Left lung (tissue), 4 donors: ENCODE measurements at regions not wholly inside any gene's neighbourhood (a gene's known extent, or its start where the extent isn't known, plus 50 kb on each side); places are given as distances from the start of the nearest gene placed in this dataset.

Experiments used
- ATAC-seq: fragments of 200-7000 bp; cut with Tn5 transposase; one replicate; pipeline ENCODE4 v1.9.1; 2020; ENCODE audit warnings: moderate library complexity
- DNase-seq, 4 donors: peaks; one replicate each; pipeline ENCODE4 v3.0.0-alpha.2; 2013 to 2020
- H3K27ac ChIP-seq, 2 donors: fragments of 200-600 bp; sonication (generic) in 1 of 2; one replicate each; pipeline versions ENCODE4 v1.5.0 to v1.8.0; 2020 to 2021
- H3K27me3 ChIP-seq, 2 donors: fragments of 200-600 bp; sonication (generic) in 1 of 2; one replicate each; pipeline versions ENCODE4 v1.5.0 to v1.8.0; 2020 to 2021
- H3K36me3 ChIP-seq, 2 donors: fragments of 200-600 bp; sonication (generic) in 1 of 2; one replicate each; pipeline versions ENCODE4 v1.5.0 to v1.8.0; 2020 to 2021
- H3K4me1 ChIP-seq, 2 donors: fragments of 200-600 bp; one replicate each; pipeline ENCODE4 v1.8.0; 2021
- H3K4me3 ChIP-seq, 2 donors: fragments of 200-600 bp; sonication (generic) in 1 of 2; one replicate each; pipeline versions ENCODE4 v1.5.0 to v1.8.0; 2020 to 2021; ENCODE audit warnings: mild to moderate bottlenecking in 1 of 2
- H3K9me3 ChIP-seq, 2 donors: fragments of 200-600 bp; sonication (generic) in 1 of 2; one replicate each; pipeline versions ENCODE4 v1.5.0 to v1.8.0; 2020 to 2021
- intact Hi-C, 2 donors: fragments of 100-400 bp; cut with DNase I; formaldehyde crosslinking; loops; one replicate each; pipeline versions ENCODE4 v1.11.2 to v1.14.2; 2022
- TF ChIP-seq, protein P1 (sequence below), 2 donors: fragments of 200-600 bp; sonication (generic) in 1 of 2; IDR thresholded peaks; one replicate each; pipeline versions ENCODE4 v1.5.0 to v1.8.0; 2021; ENCODE audit warnings: antibody characterized with exemption in 2 of 2
- donor health status: DM: no; HTN: yes; CAD: no.
- donor health status: DM: no; HTN: no; CAD: no.

DNA sequence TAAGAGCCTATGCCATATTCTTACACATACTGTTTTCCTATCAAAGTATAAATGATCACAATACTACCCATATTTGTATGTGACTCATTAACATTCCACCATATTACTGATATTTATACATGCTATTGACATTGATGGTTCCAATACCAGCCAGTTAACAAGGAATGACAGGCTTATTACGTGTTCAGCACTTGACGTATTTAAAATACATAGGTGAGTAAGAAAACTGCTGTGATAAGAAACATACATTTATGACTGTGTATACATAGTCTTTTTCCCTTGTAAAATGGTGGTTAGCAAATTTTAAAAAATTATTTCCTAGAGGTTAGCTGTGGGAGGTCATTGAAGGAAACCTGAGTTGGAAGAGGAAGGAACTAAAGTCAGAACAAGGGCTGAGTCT is 81.1 kb upstream of the NEUROD6 start:
- Histone ChIP-seq H3K27ac (no peak overlapping the region), H3K36me3 (no peaks in the 10 kb centered on the region), H3K4me1 (no peaks in the 10 kb centered on the region), H3K4me3 (no peak overlapping the region), H3K27me3 (no peaks in the 10 kb centered on the region), H3K9me3 (no peaks in the 10 kb centered on the region)
- ATAC-seq = no peak
- intact Hi-C loops = no loop called here
- TF ChIP-seq, protein P1, sequence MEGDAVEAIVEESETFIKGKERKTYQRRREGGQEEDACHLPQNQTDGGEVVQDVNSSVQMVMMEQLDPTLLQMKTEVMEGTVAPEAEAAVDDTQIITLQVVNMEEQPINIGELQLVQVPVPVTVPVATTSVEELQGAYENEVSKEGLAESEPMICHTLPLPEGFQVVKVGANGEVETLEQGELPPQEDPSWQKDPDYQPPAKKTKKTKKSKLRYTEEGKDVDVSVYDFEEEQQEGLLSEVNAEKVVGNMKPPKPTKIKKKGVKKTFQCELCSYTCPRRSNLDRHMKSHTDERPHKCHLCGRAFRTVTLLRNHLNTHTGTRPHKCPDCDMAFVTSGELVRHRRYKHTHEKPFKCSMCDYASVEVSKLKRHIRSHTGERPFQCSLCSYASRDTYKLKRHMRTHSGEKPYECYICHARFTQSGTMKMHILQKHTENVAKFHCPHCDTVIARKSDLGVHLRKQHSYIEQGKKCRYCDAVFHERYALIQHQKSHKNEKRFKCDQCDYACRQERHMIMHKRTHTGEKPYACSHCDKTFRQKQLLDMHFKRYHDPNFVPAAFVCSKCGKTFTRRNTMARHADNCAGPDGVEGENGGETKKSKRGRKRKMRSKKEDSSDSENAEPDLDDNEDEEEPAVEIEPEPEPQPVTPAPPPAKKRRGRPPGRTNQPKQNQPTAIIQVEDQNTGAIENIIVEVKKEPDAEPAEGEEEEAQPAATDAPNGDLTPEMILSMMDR (IDR thresholded peaks at IDR 0.05) = no peak
- no peak for DNase-seq

GRCh38 chr7:31423994-31424393 is 83.5 kb upstream of the NEUROD6 start:
- DNase-seq (no peak), ATAC-seq (no peak)
- H3K4me1 ChIP-seq = no peaks in the 10 kb centered on the region
- H3K27me3 ChIP-seq = no peaks in the 10 kb centered on the region
- intact Hi-C loops = no loop called here
- no peaks in the 10 kb centered on the region for H3K9me3 ChIP-seq
- H3K36me3 ChIP-seq = no peaks in the 10 kb centered on the region
- TF ChIP-seq, protein P1 (IDR thresholded peaks at IDR 0.05) = no peak
- H3K4me3 ChIP-seq = no peak overlapping the region
- no peak overlapping the region for H3K27ac ChIP-seq

- Histone ChIP-seq H3K27ac (no peak overlapping the region), H3K4me1 (no peaks in the 10 kb centered on the region), H3K27me3 (no peaks in the 10 kb centered on the region), H3K4me3 (no peak overlapping the region), H3K9me3 (no peaks in the 10 kb centered on the region), H3K36me3 (no peaks in the 10 kb centered on the region)
- no peak for DNase-seq
- no peak for ATAC-seq
- TF ChIP-seq, protein P1 (IDR thresholded peaks at IDR 0.05) = no peak
- intact Hi-C loops = no loop called here
These were observed 81.7 kb upstream of the ITPRID1 start for GRCh38 chr7:31432176-31432575.

DNA sequence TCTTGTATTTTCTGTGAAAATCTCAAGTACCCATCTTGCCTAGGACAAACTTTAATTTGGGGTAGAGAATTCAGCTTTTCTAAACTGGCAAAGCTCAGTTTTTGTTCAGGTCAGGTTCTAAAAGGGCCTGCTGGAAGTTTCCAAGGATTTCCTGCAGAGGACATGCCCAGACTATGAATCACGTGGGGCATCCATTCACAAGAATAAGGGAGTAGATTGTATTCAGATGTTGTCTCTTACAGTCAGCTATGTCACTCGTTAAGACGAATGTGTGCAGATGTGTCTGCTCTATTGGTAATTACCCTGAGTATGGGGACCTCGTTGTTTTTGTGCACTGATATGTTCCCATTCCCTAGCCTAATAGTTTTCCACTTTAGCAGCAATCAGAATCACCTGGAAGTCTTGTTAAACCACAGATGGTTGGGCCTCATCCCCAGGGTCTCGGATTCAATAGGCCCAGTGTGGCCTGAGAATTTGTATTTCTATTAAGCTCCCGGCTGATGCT is 81.0 kb upstream of the ITPRID1 start:
- TF ChIP-seq, protein P1 (IDR thresholded peaks at IDR 0.05) = no peak
- Histone ChIP-seq H3K4me1 (no peaks in the 10 kb centered on the region), H3K9me3 (no peaks in the 10 kb centered on the region), H3K4me3 (no peak overlapping the region), H3K36me3 (no peaks in the 10 kb centered on the region), H3K27ac (no peak overlapping the region), H3K27me3 (no peaks in the 10 kb centered on the region)
- no peak for DNase-seq
- intact Hi-C loops = no loop called here
- no peak for ATAC-seq

DNA sequence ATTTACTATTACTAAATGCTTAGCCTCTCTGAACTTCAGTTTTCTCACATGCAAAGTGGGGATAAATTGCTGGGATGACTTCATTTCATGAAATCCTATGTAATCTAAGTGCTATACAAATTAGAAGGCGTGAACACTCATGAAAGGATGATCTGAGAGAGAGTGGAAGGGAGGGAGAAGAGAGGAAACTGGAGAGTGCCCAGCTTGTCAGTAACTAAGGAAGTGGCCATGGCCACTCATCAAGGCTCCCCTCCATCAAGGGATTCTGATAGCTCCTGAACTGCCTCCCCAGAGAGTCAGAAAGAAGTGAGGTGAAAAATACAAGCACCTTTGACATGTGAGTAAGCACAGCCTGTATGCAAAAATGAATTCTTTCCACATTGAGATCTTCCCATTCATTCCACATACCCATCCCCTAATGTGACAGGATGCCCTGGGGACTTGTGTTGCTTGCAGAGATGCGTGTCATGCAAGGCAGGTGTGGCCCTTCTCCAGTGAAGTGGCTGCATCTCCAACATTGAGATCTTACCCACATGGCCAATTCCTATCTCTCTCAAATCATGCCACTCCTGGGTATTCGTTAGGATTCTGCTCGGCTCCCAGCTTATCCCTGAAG is 76.5 kb upstream of the ITPRID1 start:
- ATAC-seq = no peak
- no peaks in the 10 kb centered on the region for H3K4me1 ChIP-seq
- no peak overlapping the region for H3K4me3 ChIP-seq
- TF ChIP-seq, protein P1 (IDR thresholded peaks at IDR 0.05) = no peak
- no peak for DNase-seq
- intact Hi-C loops = no loop called here
- no peaks in the 10 kb centered on the region for H3K9me3 ChIP-seq
- peaks cover 0 to 7% of the 10 kb centered on the region in 2 donors for H3K27me3 ChIP-seq
- no peak overlapping the region for H3K27ac ChIP-seq
- H3K36me3 ChIP-seq = no peaks in the 10 kb centered on the region
